ENCODE measurements at regions not wholly inside any gene's neighbourhood (a gene's known extent, or its start where the extent isn't known, plus 50 kb on each side); places are given as distances from the start of the nearest gene placed in this dataset.

DNA sequence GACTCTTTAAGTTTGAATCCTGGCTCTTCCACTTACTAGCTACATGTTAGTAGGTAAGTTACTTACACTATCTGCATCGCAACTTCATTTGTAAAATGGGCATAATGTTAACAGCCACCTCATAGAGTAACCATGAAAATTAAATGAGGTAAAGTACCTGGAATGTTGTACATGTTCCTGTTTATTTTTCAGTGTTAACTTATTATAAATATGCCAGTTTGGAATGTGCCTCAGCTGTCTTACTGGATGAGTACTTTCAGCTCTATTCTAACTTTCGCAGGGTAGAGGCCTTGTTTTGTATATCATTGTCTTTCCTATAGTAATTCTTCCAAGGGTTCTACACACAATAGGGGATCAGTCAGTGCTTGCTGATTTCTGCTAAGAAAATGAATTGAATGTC is 167.4 kb downstream of the DUSP10 start:
- TF ChIP-seq POLR2AphosphoS5 (IDR thresholded peaks at IDR 0.05; ENCODE audit: low read depth, low read length) (no peak), TAF1 (IDR thresholded peaks at IDR 0.05; ENCODE audit: borderline replicate concordance, low read depth, low read length) (no peak)
